K562 (cell line): ENCODE measurements at regions not wholly inside any gene's neighbourhood (a gene's known extent, or its start where the extent isn't known, plus 50 kb on each side); places are given as distances from the start of the nearest gene placed in this dataset.

Experiments used
- BRF1 ChIP-seq: IDR thresholded peaks from 3 replicates; pipeline ENCODE4 v1.6.1; 2011; ENCODE audit warnings: borderline replicate concordance, mild to moderate bottlenecking; ENCODE audit not compliant: insufficient read length; ENCODE audit errors: extremely low read depth
- C11orf30 ChIP-seq: fragments of 450-650 bp; IDR thresholded peaks from 2 replicates; pipeline ENCODE4 v1.6.1; 2016; ENCODE audit warnings: low read depth, mild to moderate bottlenecking
- CBFA2T3 ChIP-seq: fragments of 450-650 bp; IDR thresholded peaks from 2 replicates; pipeline ENCODE4 v1.6.1; 2017
- FOSL1 ChIP-seq: fragments of 200-800 bp; sonication (Bioruptor generic); conservative IDR thresholded peaks from 2 replicates; pipeline ENCODE4 v1.6.1; 2016; ENCODE audit warnings: missing genetic modification characterization, missing compliant biosample characterization
- HIVEP1 ChIP-seq: fragments of 250-450 bp; sonication (Bioruptor Pico); IDR thresholded peaks from 2 replicates; pipeline ENCODE4 v1.4.0; 2020; ENCODE audit warnings: mild to moderate bottlenecking
- HNRNPL ChIP-seq: fragments of 200-400 bp; formaldehyde crosslinking; IDR thresholded peaks from 2 replicates; pipeline ENCODE4 v1.6.1; 2017; ENCODE audit warnings: low read depth, mild to moderate bottlenecking, low read length
- MEIS2 ChIP-seq: fragments of 450-650 bp; IDR thresholded peaks from 2 replicates; pipeline ENCODE4 v1.6.1; 2014; ENCODE audit warnings: mild to moderate bottlenecking; ENCODE audit not compliant: partially characterized antibody
- NR2F6 ChIP-seq: fragments of 450-650 bp; formaldehyde crosslinking; IDR thresholded peaks from 2 replicates; pipeline ENCODE4 v1.4.0; 2020; ENCODE audit warnings: mild to moderate bottlenecking
- PML ChIP-seq: IDR thresholded peaks from 2 replicates; pipeline ENCODE4 v1.6.1; 2012; ENCODE audit warnings: low read length, inconsistent platforms
- SAP30 ChIP-seq: fragments of 200-600 bp; sonication (generic); IDR thresholded peaks from 2 replicates; pipeline ENCODE4 v1.6.1; 2012; ENCODE audit warnings: borderline replicate concordance, low read depth, mild to moderate bottlenecking, moderate library complexity, low read length, control low read depth, inconsistent platforms; ENCODE audit not compliant: insufficient read depth, poor library complexity, severe bottlenecking
- SPI1 ChIP-seq: IDR thresholded peaks from 2 replicates; pipeline ENCODE4 v1.6.1; 2011; ENCODE audit warnings: low read depth, low read length, control low read depth, borderline replicate concordance
- SRF ChIP-seq, 2 experiments: fragments of 250-450, 450-650 bp in 1 of 2; sonication (Bioruptor Pico) in 1 of 2; sonication (generic) in 1 of 2; formaldehyde crosslinking; IDR thresholded peaks; 2 replicates each; pipeline versions ENCODE4 v1.5.0 to v1.5.1; 2020 to 2022; ENCODE audit warnings: mild to moderate bottlenecking in 1 of 2, missing genetic modification reagents in 1 of 2
- TCF3 ChIP-seq: sonication (generic); formaldehyde crosslinking; IDR thresholded peaks from 2 replicates; pipeline ENCODE4 v1.4.0; 2020; ENCODE audit warnings: mild to moderate bottlenecking, missing genetic modification reagents
- ZBTB1 ChIP-seq: sonication (generic); formaldehyde crosslinking; IDR thresholded peaks from 2 replicates; pipeline ENCODE4 v1.8.1; 2023; ENCODE audit warnings: missing genetic modification reagents, low read depth, mild to moderate bottlenecking, borderline replicate concordance
- ZNF282 ChIP-seq: sonication (generic); formaldehyde crosslinking; IDR thresholded peaks from 2 replicates; pipeline ENCODE4 v1.8.1; 2023; ENCODE audit warnings: missing genetic modification reagents
- ZNF668 ChIP-seq: fragments of 250-450 bp; sonication (Bioruptor Pico); IDR thresholded peaks from 2 replicates; pipeline ENCODE4 v1.8.0; 2022; ENCODE audit warnings: mild to moderate bottlenecking, inconsistent platforms
- TF ChIP-seq, protein P1 (sequence below): fragments of 450-650 bp; IDR thresholded peaks from 2 replicates; pipeline ENCODE4 v1.6.1; 2017; ENCODE audit warnings: antibody characterized with exemption, mild to moderate bottlenecking
- TF ChIP-seq, protein P2 (sequence below): fragments of 200-400 bp; formaldehyde crosslinking; IDR thresholded peaks from 2 replicates; pipeline ENCODE4 v1.6.1; 2017; ENCODE audit warnings: mild to moderate bottlenecking, low read depth, low read length, moderate library complexity
- TF ChIP-seq, protein P3 (sequence below): fragments of 450-650 bp; IDR thresholded peaks from 2 replicates; pipeline ENCODE4 v1.6.1; 2016
- TF ChIP-seq, protein P4 (sequence below): fragments of 450-650 bp; IDR thresholded peaks from 2 replicates; pipeline ENCODE4 v1.6.1; 2016; ENCODE audit warnings: low read depth, mild to moderate bottlenecking, moderate library complexity

DNA sequence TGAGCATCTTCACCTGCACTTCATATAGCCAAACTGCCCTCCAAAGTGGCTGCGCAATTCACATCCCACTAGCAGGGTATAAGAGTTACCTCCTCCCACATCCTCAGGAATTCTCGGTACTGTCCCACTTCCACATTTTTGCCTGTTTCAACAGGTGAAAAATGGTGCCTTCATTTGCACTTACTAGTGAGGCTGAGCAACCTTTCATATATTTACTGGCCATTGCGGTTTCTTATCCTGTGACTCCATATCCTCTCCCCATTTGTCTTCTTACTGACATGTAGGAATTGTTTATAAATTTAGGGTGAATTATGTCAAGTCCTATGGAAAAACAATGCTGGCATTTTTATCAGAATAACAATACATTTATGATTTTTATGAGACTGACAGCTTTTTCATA, 61.9 kb downstream of the NIBAN1 start (continued):
- TF ChIP-seq MEIS2 = peak; percentile 95
- 0 out of 2 replicates have a peak, but pooled peaks have one; percentile 11 for TF ChIP-seq CBFA2T3
- peak; percentile 71 for TF ChIP-seq TCF3
- TF ChIP-seq, protein P1, sequence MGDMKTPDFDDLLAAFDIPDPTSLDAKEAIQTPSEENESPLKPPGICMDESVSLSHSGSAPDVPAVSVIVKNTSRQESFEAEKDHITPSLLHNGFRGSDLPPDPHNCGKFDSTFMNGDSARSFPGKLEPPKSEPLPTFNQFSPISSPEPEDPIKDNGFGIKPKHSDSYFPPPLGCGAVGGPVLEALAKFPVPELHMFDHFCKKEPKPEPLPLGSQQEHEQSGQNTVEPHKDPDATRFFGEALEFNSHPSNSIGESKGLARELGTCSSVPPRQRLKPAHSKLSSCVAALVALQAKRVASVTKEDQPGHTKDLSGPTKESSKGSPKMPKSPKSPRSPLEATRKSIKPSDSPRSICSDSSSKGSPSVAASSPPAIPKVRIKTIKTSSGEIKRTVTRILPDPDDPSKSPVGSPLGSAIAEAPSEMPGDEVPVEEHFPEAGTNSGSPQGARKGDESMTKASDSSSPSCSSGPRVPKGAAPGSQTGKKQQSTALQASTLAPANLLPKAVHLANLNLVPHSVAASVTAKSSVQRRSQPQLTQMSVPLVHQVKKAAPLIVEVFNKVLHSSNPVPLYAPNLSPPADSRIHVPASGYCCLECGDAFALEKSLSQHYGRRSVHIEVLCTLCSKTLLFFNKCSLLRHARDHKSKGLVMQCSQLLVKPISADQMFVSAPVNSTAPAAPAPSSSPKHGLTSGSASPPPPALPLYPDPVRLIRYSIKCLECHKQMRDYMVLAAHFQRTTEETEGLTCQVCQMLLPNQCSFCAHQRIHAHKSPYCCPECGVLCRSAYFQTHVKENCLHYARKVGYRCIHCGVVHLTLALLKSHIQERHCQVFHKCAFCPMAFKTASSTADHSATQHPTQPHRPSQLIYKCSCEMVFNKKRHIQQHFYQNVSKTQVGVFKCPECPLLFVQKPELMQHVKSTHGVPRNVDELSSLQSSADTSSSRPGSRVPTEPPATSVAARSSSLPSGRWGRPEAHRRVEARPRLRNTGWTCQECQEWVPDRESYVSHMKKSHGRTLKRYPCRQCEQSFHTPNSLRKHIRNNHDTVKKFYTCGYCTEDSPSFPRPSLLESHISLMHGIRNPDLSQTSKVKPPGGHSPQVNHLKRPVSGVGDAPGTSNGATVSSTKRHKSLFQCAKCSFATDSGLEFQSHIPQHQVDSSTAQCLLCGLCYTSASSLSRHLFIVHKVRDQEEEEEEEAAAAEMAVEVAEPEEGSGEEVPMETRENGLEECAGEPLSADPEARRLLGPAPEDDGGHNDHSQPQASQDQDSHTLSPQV = no peak
- TF ChIP-seq BRF1 = no peak
- TF ChIP-seq, protein P2, sequence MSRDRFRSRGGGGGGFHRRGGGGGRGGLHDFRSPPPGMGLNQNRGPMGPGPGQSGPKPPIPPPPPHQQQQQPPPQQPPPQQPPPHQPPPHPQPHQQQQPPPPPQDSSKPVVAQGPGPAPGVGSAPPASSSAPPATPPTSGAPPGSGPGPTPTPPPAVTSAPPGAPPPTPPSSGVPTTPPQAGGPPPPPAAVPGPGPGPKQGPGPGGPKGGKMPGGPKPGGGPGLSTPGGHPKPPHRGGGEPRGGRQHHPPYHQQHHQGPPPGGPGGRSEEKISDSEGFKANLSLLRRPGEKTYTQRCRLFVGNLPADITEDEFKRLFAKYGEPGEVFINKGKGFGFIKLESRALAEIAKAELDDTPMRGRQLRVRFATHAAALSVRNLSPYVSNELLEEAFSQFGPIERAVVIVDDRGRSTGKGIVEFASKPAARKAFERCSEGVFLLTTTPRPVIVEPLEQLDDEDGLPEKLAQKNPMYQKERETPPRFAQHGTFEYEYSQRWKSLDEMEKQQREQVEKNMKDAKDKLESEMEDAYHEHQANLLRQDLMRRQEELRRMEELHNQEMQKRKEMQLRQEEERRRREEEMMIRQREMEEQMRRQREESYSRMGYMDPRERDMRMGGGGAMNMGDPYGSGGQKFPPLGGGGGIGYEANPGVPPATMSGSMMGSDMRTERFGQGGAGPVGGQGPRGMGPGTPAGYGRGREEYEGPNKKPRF = no peak
- no peak for TF ChIP-seq SRF (CRISPR knock-in tag; IDR thresholded peaks at IDR 0.05)
- TF ChIP-seq C11orf30 = no peak
- TF ChIP-seq ZNF668 (CRISPR knock-in tag) = no peak
- TF ChIP-seq HNRNPL = no peak
- TF ChIP-seq, protein P3, sequence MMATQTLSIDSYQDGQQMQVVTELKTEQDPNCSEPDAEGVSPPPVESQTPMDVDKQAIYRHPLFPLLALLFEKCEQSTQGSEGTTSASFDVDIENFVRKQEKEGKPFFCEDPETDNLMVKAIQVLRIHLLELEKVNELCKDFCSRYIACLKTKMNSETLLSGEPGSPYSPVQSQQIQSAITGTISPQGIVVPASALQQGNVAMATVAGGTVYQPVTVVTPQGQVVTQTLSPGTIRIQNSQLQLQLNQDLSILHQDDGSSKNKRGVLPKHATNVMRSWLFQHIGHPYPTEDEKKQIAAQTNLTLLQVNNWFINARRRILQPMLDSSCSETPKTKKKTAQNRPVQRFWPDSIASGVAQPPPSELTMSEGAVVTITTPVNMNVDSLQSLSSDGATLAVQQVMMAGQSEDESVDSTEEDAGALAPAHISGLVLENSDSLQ = peak; percentile 64
- TF ChIP-seq ZBTB1 = no peak
- no peak for TF ChIP-seq HIVEP1
- TF ChIP-seq, protein P4, sequence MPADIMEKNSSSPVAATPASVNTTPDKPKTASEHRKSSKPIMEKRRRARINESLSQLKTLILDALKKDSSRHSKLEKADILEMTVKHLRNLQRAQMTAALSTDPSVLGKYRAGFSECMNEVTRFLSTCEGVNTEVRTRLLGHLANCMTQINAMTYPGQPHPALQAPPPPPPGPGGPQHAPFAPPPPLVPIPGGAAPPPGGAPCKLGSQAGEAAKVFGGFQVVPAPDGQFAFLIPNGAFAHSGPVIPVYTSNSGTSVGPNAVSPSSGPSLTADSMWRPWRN = no peak
- TF ChIP-seq PML = peak; percentile 21; the same call in 1 of the 2 replicates
- TF ChIP-seq ZNF282 (CRISPR knock-in tag) = no peak
- peak; percentile 41; the same call in 1 of the 2 replicates for TF ChIP-seq FOSL1 (tag)
- TF ChIP-seq SAP30 = no peak
- peak; percentile 64; the same call in 1 of the 2 replicates for TF ChIP-seq SPI1
- no peak for TF ChIP-seq NR2F6 (CRISPR knock-in tag)
